Stimulated activated CD8-positive, alpha-beta memory T cell treated with anti-CD3 and anti-CD28 coated beads, Interleukin-7, amount 100 ng/mL, for 4 hours (primary cell): ENCODE measurements at regions not wholly inside any gene's neighbourhood (a gene's known extent, or its start where the extent isn't known, plus 50 kb on each side); places are given as distances from the start of the nearest gene placed in this dataset.

Experiments used
- DNase-seq, 2 donors: peaks; one replicate each; pipeline ENCODE4 v3.0.0-alpha.2; 2020; ENCODE audit warnings: low read depth in 2 of 2

DNA sequence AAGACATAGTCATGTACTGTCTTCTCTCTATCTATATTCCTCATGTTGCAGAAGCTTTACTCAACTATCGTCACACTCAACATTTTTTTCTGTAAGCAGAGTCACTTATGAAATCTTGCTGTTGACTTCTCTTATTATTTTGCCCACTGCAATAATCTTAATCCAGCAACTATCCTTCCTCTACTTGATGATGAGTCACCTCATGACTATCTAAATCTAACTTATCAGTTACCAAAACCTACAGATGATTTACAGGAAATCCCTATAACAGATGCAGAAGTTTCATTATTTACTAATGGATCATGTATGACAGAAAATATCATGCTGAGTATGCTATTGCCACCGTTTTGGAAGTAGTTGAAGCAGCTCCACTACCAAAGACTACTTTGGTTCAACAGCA lies 378.9 kb downstream of the DUSP10 start:
- DNase-seq, result no peak

DNA sequence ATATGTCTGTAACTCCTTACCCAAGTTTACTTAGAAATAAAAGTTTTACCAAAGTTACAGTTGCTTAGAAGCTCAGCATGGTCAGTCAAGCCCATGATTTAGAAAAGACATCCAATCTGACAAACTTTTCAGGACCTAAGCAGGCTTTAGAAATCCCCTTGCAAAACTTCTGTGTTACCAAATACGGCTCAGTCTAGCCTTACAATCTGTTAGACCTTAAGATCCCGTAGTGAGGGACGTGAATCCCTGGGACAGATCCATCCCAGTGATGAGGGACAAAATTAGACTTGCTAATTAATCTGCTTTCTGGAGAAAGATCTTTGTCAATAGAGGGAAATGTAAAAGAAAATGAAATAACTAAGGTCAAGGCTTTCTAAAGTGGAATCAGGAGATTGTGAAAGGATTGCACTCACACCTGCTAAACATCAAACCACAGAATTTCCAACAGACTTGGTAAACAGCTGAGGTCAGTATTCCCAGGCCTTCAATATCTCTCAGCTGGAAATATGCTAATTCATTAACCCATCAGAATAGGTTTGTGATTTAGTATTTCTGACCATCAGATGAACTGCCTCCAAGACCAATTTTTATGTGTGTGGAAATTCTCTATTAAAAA lies 375.3 kb downstream of the DUSP10 start:
- no peak for DNase-seq

DNA sequence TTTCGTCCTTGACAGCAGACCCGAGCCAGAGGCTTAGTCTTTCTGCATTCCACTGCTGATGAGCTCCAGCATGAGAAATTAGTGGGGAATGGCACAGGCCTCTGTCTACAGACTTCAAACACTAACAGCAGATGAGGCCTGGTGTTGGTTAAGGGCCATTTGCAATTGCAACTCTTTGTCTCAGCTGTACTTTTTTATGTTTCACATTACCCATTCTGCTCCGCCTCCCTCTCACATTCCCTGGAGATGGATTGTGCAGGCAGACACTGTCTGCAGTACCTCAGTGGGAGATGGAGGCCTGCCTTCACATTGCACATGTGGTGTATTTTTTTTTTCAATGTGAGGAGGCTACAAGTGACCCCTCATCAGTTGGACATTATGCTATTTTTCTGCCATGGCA lies 370.2 kb downstream of the DUSP10 start:
- no peak for DNase-seq

DNA sequence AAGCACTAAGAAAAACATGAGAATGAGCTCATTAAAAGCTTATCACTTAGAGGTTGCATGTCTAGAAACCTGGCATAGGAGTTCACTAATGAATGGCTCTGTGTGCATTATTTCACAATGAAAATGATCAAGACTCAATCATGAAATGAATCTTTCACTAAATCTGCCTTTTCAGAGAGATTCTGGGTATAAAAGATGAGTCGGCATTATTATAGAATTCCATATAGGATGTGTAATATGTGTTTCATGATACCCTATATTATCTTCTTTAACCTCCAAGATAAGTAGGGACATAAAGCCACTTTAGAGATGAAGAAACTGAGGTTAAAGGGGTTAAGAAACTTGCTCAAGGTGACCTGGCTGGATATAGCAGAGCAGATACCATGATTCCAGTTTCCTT lies 368.1 kb downstream of the DUSP10 start:
- DNase-seq, result no peak

DNA sequence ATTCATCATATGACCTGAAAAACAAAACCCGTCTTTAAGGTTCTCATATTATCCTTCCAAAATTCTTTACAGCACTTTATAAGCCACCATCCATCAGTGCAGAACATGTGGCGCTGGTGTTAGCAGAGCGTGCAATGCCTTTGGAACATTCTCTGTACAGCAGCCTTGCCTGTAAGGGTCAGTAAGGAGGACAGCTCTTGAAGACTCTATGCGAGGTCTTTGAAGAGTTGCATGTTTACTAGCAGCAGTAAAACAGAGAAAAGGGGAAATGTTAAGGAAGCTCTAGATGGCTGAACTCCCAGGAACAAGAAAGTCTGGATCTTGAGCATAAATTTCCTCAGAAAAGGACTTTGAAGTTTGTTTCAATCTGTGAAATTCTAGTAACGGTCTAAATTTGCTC lies 365.6 kb downstream of the DUSP10 start:
- DNase-seq, result no peak

DNA sequence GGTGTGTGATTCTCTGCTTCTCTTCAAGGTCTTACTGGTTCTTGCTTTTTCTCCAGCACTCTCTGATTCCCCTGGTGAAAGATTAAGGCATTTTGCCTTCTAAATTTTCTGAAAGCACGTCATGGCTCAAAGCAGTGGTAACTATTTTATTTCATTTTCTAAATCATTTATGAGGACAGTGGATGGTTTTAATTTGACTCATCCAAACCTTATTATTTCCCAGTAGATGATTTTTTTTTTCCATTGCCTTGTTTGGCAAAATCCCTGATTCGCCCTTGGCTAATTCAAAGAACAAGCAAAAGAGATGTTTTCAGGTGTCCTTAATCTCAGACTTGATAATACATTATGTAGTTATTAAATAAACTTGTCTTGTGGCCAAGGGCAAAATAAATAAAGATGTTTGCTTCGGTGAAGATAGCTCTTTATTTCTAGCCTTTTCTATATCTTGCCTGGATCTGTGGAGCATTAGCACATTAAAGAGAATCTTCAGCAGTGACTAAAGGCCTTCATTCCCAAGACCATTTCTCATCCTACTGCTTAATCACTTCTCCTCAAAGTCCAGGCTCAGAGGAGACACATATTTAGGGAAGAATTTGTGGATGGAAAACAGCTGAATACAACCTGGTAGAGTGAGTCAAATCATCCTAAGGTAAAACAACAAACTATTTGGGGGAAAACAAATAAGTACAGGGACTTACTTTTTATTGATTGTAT lies 359.8 kb downstream of the DUSP10 start:
- DNase-seq, result no peak

DNA sequence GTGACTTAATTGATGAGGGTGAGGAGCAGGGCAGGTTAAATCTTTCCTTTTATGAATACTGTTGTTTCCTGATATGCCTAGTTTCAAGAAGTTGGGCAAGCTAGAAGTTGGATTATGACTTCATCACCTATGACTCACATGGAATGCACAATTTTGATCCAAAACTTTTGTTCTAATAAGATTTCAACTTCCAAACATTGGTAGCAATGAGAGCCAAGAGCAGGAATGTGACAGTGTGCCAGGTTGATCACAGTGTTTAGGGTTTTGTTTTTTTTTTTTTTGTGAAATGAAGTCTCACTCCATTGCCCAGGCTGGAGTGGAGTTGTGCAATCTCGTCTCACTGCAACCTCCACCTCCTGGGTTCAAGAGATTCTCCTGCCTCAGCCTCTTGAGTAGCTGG lies 349.4 kb downstream of the DUSP10 start:
- no peak for DNase-seq

DNA sequence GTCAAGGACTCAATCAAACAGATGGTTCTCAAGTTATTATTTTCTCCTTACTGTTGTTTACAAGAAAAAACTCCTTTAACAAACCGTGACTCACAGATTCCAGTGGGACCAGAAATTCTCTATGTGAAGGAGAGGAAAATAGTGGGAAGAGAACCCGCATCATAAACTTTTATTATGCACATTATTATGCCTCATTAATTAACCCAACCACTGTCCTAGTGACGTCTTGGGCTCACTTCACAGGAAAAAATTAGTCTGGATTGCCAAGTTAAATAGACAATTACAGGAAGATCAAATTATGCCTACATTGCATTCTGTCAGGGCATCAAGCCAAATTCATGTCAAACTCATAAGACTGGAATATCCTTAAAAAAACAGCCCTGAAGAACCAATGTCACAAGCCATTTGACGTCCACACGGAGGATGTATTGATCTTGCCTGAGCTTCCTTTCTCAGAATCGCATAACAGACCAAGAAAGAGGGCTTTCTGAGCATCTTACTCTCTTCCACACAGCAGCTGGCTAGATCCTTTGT lies 347.8 kb downstream of the DUSP10 start:
- no peak for DNase-seq

DNA sequence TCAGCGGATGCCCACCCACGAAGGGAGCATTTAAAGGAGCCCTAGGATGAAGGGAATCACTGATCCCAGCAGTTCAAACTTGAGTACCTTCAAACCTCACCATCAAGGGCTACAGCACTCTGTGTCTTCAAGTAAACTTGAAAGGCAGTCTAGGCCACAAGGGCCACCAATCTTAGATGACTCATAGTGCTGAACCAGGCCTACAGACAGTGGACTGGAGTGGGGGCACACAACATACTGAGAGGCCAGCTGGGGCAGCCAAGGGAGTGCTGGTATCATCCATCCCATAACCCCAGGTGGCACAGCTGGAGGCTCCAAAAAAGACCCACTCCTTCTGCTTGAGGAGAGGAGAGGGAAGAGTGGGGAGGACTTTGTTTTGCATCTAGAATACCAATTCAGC lies 345.4 kb downstream of the DUSP10 start:
- no peak for DNase-seq

DNA sequence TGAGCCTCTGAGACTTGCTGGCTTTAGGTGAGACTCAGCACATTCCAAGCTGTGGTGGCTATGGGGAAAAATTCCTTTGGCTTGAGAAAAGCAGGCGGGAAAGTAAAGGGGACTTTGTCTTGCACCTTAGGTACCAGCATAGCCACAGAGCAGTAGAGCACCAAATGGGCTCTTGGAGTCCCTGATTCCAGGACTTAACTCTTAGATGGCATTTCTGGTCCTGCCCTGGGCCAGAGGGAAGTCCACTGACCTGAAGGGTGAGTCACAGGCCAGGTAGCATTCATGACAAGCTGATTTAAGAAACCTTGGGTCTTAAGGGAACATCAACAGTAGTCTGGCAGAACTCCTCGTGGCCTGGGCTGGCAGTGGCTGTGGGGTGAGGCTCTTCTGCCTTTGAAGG lies 344.7 kb downstream of the DUSP10 start:
- no peak for DNase-seq

DNA sequence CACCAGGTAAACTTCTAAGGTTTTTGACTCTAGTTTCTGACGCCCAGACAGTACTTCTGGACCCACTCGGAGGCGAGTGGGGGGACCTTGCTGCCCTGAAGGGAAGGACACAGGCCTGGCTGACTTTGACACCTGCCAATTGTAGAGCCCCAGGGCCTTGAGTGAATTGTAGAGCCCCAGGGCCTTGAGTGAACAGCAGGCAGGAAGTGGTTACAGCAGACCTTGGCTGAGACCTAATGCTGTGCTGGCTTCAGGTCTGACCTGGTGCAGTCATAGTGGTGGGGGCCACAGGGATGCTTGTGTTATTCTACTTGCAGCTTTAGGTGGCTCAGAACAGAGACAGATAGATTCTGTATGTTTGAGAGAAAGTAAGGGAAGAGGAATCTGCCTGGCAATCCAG lies 344.3 kb downstream of the DUSP10 start:
- no peak for DNase-seq

DNA sequence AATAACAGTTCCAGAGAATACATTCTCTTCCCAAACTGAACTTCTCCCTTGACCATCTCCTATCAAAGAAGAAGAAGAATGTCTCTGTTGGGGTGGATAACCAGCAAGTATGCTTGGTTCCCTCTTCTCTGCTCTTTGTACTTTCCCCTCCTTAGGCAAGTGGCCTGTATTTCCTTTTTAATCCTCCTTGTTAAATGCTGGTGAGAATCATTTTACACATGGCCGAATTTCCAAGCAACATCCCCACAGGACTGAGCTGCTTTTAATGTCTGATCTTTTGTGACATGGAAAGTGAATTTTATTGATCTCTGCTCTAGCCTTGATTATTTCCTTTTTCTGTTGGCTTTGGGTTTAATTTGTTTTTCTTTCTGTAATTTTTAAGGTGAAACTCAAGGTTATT lies 336.7 kb downstream of the DUSP10 start:
- no peak for DNase-seq

DNA sequence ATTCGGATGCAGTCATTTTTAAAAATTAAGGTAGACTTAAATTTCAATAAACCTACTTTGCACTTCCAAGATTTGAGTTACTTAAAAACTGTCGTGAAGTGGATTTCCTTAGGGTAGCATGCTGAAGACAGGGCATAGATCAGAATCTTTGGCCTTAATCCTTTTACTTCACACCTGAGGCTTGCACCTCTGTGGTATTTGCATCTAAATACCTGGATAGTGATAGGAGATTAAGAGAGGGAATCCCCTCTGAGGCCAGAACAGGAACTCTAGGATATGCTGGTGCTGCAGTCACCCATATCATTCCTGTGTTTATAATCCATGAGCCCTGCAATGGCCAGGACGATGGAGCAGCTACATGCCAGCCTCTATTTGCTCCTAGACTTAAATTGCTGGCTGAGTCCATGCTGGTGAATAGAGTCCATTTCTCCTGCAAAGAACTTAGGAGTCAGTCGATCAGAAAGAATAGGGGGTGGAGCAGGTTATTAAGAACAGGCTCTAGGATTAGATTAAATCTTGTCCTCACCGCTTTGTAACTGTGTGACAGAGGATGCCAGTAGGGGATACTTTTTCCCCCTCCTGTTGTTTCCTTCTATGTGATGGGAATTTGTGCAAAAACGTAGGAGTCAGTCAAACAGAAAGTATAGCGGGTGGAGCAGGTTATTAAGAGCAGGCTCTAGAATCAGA lies 333.6 kb downstream of the DUSP10 start:
- DNase-seq, result no peak

DNA sequence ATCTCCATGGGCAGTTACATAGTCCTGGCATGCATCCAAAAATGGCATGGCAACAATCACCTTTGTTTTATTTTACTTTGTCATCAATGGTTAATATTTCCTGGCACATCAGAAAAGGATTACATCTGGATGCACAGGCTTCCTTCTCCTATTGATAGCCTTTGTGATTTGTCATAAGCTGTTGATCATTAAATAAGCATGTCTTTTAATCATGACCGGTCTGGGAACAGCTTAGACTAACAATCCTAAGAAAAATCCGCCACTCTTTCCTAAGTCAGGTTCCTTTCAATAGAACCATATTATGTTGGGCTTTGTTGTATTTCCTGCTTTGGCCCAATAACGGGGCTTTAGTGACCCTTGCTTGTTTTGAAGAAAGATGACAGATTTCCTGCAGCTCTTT lies 330.6 kb downstream of the DUSP10 start:
- DNase-seq, result no peak

DNA sequence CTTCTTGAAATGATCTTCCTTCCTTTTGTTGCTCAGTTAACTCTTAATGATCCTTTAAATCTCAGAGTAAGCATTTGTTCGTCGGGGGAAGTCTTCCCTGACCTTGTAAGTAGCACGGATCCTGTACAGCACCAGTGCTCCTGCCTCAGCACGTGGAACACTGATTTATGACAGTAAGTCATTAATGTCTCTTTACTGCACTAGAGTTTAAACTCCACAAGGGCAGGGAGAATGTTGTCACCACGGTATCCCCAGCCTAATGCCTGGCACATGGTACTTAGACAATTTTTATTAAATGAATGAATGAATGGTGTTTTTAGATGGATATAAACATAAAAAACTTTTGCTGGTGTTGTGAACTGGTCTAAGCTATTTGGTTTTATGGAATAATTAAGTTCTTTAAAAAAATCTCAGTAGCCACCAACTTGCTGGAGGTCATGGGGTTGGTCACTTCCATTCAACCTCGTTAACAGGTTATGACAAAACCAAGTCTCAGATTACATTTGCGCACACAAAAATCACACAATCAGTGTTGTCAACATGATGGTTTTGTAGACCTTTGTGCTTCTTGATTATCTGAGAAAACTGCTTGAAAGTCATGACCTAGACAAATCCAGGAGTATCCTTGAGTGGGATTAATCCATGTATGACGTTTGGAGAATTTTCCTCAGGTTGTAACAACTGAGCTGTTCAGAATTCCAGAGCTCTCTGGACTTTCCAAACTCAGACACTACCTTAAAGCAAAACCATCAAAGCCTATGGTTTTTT lies 326.9 kb downstream of the DUSP10 start:
- DNase-seq, result no peak

DNA sequence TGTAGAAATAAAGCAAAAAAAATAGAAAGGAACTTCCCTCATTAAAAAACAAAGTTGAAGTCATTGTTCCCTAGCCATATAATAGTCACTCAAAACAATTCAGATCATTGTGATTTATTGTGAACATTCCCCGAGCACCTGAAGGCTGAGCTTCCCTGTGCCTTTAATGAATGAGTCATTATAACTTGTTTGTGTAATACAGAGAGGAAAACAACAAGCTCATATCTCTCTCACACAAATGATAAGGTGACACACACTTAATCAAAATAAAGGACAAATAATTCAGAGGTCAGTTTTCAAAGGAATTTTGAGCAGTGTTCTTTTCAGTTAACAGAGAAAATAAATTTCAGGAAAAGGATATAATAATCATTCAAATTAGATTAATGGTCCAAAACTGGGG lies 326.2 kb downstream of the DUSP10 start:
- no peak for DNase-seq

DNA sequence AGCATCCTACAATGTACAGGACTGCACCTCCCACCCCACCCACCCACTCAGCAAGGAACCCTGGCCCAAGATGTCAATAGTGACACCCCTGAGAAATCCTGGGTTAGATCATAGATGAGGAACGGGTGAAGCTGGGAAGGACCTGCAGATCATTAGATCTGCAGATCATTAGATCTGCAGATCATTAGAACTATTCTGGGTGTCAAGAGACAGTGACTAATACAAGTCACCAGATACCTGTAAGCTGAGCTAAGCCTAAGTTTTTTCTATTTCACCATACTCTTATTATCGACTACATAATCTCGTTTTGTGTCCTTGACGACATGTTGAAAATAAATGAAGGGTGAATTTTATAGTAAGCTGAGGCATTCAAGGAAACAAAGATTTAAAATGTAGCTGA lies 325.7 kb downstream of the DUSP10 start:
- no peak for DNase-seq

DNA sequence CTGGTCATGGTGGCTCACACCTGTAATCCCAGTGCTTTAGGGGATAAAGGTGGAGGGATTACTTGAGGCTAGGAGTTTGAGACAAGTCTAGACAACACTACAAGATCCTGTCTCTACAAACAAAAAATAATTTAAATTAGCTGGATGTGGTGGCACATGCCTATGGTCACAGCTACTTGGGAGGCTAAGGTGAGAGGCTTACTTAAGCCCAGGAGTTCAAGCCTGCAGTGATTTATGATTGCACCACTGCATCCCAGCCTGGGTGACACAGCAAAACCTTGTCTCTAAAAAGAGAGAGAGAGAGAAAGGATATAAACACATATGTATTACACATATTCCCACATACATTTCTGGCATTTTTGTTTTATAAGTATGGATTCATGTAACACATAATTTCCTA lies 325.2 kb downstream of the DUSP10 start:
- no peak for DNase-seq

DNA sequence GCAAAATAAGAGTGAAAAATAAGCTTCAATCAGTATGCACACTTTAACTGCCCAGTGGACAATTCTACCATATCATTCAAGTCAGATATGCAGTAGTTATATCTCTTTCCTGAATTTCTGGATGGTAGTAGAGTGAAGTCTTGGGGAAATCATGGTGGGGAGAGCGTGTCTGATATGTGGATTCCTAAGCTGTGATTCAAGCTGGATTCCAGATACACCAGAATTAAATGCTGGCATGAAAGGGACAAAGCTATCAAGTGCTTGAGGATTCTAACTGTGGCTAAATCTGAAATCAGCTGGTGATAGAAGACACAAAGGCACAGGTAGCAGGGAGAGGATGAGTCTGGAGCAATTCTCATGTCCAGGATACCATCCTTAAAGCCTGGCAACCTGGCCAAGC lies 323.5 kb downstream of the DUSP10 start:
- no peak for DNase-seq

DNA sequence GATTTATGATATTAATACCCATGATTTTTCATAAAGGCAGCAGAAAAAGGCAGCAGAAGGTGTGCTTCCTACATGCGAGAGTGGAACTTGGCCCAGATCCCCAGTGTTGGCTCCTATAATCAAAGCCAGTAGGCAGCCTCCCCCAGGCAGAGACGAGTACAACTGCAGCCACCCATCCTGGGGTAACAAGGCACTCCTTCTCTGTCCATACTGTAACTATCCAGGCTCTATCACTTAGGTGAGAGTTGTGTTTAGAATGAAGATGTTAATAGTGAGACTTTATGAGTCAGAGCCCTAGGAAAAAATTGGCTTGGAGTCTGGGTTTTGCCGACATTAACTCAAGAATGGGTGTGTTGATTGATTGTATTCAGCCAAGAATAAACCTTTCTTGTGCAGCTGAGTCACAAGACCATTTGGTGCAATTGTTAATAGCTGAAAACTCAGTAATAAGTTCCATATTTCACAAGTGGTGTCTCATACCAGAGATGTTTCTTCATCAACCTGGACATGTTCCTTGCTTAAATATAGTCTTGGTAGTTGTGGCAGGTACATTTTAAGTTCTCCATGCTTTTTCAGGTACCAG lies 322.3 kb downstream of the DUSP10 start:
- DNase-seq, result no peak

DNA sequence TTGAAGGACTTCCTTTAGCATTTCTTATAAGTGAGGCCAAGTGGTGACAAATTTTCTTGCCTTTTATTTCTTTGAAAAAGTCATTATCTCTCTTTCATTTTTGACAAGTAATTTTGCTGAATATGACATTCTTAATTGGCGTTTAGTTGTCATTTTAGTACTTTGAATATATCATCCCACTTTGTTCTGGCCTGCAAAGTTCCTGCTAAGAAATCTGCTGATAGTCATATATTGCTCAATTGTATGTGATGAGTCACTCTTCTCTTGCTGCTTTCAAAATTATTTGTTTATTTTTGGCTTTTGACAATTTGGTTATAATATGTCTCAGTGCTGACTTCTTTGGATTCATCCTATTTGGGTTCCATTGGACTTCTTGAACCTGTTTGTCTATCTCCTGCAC lies 312.6 kb downstream of the DUSP10 start:
- DNase-seq, result no peak
